ENCODE measurements at regions not wholly inside any gene's neighbourhood (a gene's known extent, or its start where the extent isn't known, plus 50 kb on each side); places are given as distances from the start of the nearest gene placed in this dataset.

- no peak for TF ChIP-seq CTCF (IDR thresholded peaks at IDR 0.05)
- intact Hi-C loops (cut with DNase I; ENCODE audit: low total_unique reads), result no loop called here
- peaks cover 0 to 5% (median 0%) of the 10 kb centered on the region in 3 donors for H3K9me3 ChIP-seq
- DNase-seq, result no peak
- no peak overlapping the region for H3K27ac ChIP-seq
- no peaks in the 10 kb centered on the region for H3K36me3 ChIP-seq
- H3K4me3 ChIP-seq, result no peak overlapping the region
- H3K4me1 ChIP-seq, result peaks cover 0 to 16% (median 8%) of the 10 kb centered on the region in 4 donors
- no peaks in the 10 kb centered on the region for H3K27me3 ChIP-seq
Measured at GRCh38 chr3:106063909-106064308, 195.1 kb upstream of the CBLB start.

GRCh38 chr3:106065831-106066230 lies 197.0 kb upstream of the CBLB start:
- Histone ChIP-seq H3K27me3 (no peaks in the 10 kb centered on the region), H3K4me1 (peaks cover 0 to 33% (median 9%) of the 10 kb centered on the region in 4 donors), H3K36me3 (no peaks in the 10 kb centered on the region), H3K9me3 (peaks cover 0 to 5% (median 0%) of the 10 kb centered on the region in 3 donors), H3K4me3 (no peak overlapping the region), H3K27ac (no peak overlapping the region)
- no peak for TF ChIP-seq CTCF (IDR thresholded peaks at IDR 0.05)
- DNase-seq, result no peak
- intact Hi-C loops (cut with DNase I; ENCODE audit: low total_unique reads), result no loop called here

DNA sequence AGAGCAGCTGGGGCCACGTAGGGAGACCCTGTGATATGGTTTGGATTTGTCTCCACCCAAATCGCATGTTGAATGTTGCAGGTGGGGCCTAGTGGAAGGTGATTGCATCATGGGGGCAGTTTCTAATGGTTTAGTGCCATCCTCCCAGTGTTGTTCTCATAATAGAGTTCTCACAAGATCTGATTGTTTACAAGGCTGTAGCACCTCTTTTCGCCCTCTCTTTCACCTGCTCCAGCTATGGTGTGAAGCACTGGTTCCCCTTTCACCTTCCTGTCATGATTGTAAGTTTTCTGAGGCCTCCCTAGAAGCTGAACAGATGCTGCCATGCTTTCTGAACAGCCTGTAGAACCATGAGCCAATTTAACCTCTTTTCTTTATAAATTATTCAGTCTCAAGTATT lies 198.9 kb upstream of the CBLB start:
- intact Hi-C loops (cut with DNase I; ENCODE audit: low total_unique reads), result no loop called here
- peaks cover 0 to 40% (median 9%) of the 10 kb centered on the region in 4 donors for H3K4me1 ChIP-seq

GRCh38 chr3:106068381-106068780 lies 199.6 kb upstream of the CBLB start:
- no peak for TF ChIP-seq CTCF (IDR thresholded peaks at IDR 0.05)
- Histone ChIP-seq H3K9me3 (peaks cover 0 to 5% (median 0%) of the 10 kb centered on the region in 3 donors), H3K4me1 (peaks cover 0 to 40% (median 9%) of the 10 kb centered on the region in 4 donors), H3K4me3 (no peak overlapping the region), H3K27me3 (no peaks in the 10 kb centered on the region), H3K36me3 (no peaks in the 10 kb centered on the region), H3K27ac (peak overlapping the region; percentile 12 to 47)
- intact Hi-C loops (cut with DNase I; ENCODE audit: low total_unique reads), result no loop called here
- DNase-seq, result no peak

More for the DNA sequence above, 198.9 kb upstream of the CBLB start:
- Histone ChIP-seq H3K36me3 (no peaks in the 10 kb centered on the region), H3K9me3 (peaks cover 0 to 5% (median 0%) of the 10 kb centered on the region in 3 donors), H3K4me3 (no peak overlapping the region), H3K27me3 (no peaks in the 10 kb centered on the region), H3K27ac (peak overlapping the region in 1 of 2 donors; percentile 47)
- no peak for TF ChIP-seq CTCF (IDR thresholded peaks at IDR 0.05)
- no peak for DNase-seq

GRCh38 chr3:106068795-106069194 lies 200.0 kb upstream of the CBLB start:
- Histone ChIP-seq H3K36me3 (no peaks in the 10 kb centered on the region), H3K4me3 (no peak overlapping the region), H3K27ac (peak overlapping the region; percentile 12 to 47), H3K4me1 (peaks cover 0 to 40% (median 9%) of the 10 kb centered on the region in 4 donors), H3K27me3 (no peaks in the 10 kb centered on the region), H3K9me3 (peaks cover 0 to 5% (median 0%) of the 10 kb centered on the region in 3 donors)
- DNase-seq, result no peak
- intact Hi-C loops (cut with DNase I; ENCODE audit: low total_unique reads), result no loop called here
- TF ChIP-seq CTCF (IDR thresholded peaks at IDR 0.05), result no peak

GRCh38 chr3:106070187-106070586 lies 201.4 kb upstream of the CBLB start:
- Histone ChIP-seq H3K9me3 (no peaks in the 10 kb centered on the region), H3K4me1 (peaks cover 0 to 40% (median 9%) of the 10 kb centered on the region in 4 donors), H3K4me3 (no peak overlapping the region), H3K27ac (peak overlapping the region; percentile 15 to 47), H3K36me3 (no peaks in the 10 kb centered on the region), H3K27me3 (no peaks in the 10 kb centered on the region)
- intact Hi-C loops (cut with DNase I; ENCODE audit: low total_unique reads), result no loop called here
- no peak for TF ChIP-seq CTCF (IDR thresholded peaks at IDR 0.05)
- DNase-seq, result no peak

Data from tibial artery (tissue), 4 donors.